Hepatic stellate cell (primary cell): ENCODE measurements at regions not wholly inside any gene's neighbourhood (a gene's known extent, or its start where the extent isn't known, plus 50 kb on each side); places are given as distances from the start of the nearest gene placed in this dataset.

ENCODE experiments used
- DNase-seq: peaks from one replicate; pipeline ENCODE4 v3.0.0; 2011; ENCODE audit warnings: low spot score

- no peak for DNase-seq
These were observed 1135.7 kb upstream of the AGA start for GRCh38 chr4:178577933-178578332.

GRCh38 chr4:178595500-178596138 lies 1153.4 kb upstream of the AGA start:
- DNase-seq, result no peak

- no peak for DNase-seq
These were observed 1156.4 kb upstream of the AGA start for GRCh38 chr4:178598672-178599071.

GRCh38 chr4:178599521-178599920 lies 1157.3 kb upstream of the AGA start:
- DNase-seq, result no peak

- no peak for DNase-seq
These were observed 1160.6 kb upstream of the AGA start for GRCh38 chr4:178602833-178603232.

GRCh38 chr4:178611062-178611461 lies 1168.8 kb upstream of the AGA start:
- no peak for DNase-seq

- DNase-seq, result no peak
These were observed 1170.5 kb upstream of the AGA start for GRCh38 chr4:178612733-178613132.

- DNase-seq, result no peak
These were observed 1190.2 kb upstream of the AGA start for GRCh38 chr4:178632415-178632814.

- no peak for DNase-seq
These were observed 1191.0 kb upstream of the AGA start for GRCh38 chr4:178633263-178633662.

- no peak for DNase-seq
These were observed 1222.4 kb upstream of the AGA start for GRCh38 chr4:178664621-178665020.

GRCh38 chr4:178665916-178666315 lies 1223.7 kb upstream of the AGA start:
- DNase-seq, result no peak

GRCh38 chr4:178671766-178672165 lies 1229.5 kb upstream of the AGA start:
- no peak for DNase-seq

GRCh38 chr4:178672512-178672911 lies 1230.3 kb upstream of the AGA start:
- DNase-seq, result no peak

- DNase-seq, result no peak
These were observed 1239.6 kb upstream of the AGA start for GRCh38 chr4:178681871-178682270.

GRCh38 chr4:178689926-178690325 lies 1247.7 kb upstream of the AGA start:
- DNase-seq, result no peak

- no peak for DNase-seq
These were observed 1251.6 kb upstream of the AGA start for GRCh38 chr4:178693816-178694215.

- DNase-seq, result no peak
These were observed 1254.3 kb upstream of the AGA start for GRCh38 chr4:178696515-178696914.

- DNase-seq, result no peak
These were observed 1270.2 kb upstream of the AGA start for GRCh38 chr4:178712486-178712885.

- DNase-seq, result no peak
These were observed 1295.8 kb upstream of the AGA start for GRCh38 chr4:178738026-178738425.

- no peak for DNase-seq
These were observed 1303.0 kb upstream of the AGA start for GRCh38 chr4:178745203-178745602.

- no peak for DNase-seq
These were observed 1310.8 kb upstream of the AGA start for GRCh38 chr4:178752954-178753525.

- DNase-seq, result no peak
These were observed 1336.3 kb upstream of the AGA start for GRCh38 chr4:178778496-178778895.

- no peak for DNase-seq
These were observed 1339.5 kb upstream of the AGA start for GRCh38 chr4:178781779-178782178.

- DNase-seq, result no peak
These were observed 1342.3 kb upstream of the AGA start for GRCh38 chr4:178784491-178784890.
